ENCODE measurements at regions not wholly inside any gene's neighbourhood (a gene's known extent, or its start where the extent isn't known, plus 50 kb on each side); places are given as distances from the start of the nearest gene placed in this dataset.
"Not testable (repeated sequence)": the region's sequence is repeated elsewhere in the genome, so short reads cannot be mapped to it uniquely, and the experiment has no call there.

DNA sequence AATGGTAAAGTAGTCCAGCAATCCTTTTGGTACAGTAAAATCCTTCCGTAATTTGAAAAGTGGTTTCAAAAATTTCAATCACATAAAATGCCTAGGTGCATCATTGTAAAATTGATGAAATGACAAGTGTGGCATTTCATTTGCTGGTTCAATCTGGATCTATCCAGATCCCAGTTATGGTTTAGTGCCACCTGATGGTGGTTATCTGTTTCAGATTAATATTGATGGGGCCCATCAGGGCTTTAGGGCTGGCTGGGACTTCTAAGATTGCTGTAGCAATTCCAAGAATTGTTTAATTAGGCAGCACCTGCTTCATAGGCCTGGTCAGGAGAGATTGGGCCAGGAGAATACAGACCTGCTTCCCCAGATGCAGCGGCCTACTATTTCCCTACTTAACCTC, 55.5 kb upstream of the PIK3C3 start:
- Histone ChIP-seq H3K4me1 (ENCODE audit: insufficient read depth) (no peaks in the 10 kb centered on the region), H3K4me3 (ENCODE audit: low read depth, low read length) (no peak overlapping the region), H3K27ac (ENCODE audit: low read depth) (no peak overlapping the region), H3K36me3 (ENCODE audit: insufficient read depth) (no peaks in the 10 kb centered on the region)
- no peak for DNase-seq (ENCODE audit: extremely low spot score)
- WGBS = 89% methylated on average over 2 of the region's 2 CpGs

DNA sequence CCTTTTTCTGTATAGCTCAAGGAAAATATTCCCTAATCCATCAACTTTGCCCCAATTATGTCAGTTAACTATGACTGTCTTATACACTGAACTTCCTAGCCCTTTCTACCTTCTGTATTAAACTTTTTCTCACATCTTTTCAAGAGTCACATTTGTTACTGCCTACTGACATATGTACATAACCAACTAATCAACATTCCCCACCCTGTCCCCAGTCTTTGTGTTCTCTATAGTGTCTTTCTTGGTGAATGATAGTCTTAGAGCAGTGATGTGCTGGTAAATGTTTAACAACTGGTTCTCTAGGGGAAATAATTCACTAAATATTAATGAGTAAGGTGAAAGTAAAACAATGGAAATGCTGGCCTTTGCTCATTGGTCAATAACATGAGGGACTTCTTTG, 61.6 kb upstream of the PIK3C3 start:
- H3K36me3 ChIP-seq (ENCODE audit: insufficient read depth) = no peaks in the 10 kb centered on the region
- H3K4me1 ChIP-seq (ENCODE audit: insufficient read depth) = no peaks in the 10 kb centered on the region
- no peak overlapping the region for H3K27ac ChIP-seq (ENCODE audit: low read depth)
- no peak for DNase-seq (ENCODE audit: extremely low spot score)
- H3K4me3 ChIP-seq (ENCODE audit: low read depth, low read length) = no peak overlapping the region

DNA sequence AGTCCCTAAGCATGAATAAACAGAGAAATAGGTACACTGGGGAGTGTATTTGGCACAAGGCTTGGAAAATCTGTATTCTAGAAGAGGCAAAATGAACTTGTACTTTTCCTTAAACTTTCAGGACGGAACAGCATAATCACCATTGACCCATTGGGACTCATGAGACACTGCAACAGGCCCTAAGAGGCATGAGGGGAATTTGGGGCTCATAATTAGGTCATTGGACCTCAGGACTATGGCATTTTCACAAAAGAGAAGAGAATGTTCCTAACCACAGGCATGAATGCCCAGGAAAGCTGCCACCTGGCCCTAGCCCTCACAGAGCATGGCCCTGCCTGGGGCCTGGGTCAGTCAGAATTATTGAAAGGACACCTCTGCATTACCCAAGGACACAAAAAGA, 67.9 kb upstream of the PIK3C3 start:
- Histone ChIP-seq H3K36me3 (ENCODE audit: insufficient read depth) (no peaks in the 10 kb centered on the region), H3K27ac (ENCODE audit: low read depth) (no peak overlapping the region), H3K4me3 (ENCODE audit: low read depth, low read length) (no peak overlapping the region), H3K4me1 (ENCODE audit: insufficient read depth) (no peaks in the 10 kb centered on the region)
- WGBS = 34% methylated on average over 1 of the region's 1 CpG
- DNase-seq (ENCODE audit: extremely low spot score) = no peak

GRCh38 chr18:41886126-41886807, 68.8 kb upstream of the PIK3C3 start:
- Histone ChIP-seq H3K36me3 (ENCODE audit: insufficient read depth) (no peaks in the 10 kb centered on the region), H3K27ac (ENCODE audit: low read depth) (no peak overlapping the region), H3K4me1 (ENCODE audit: insufficient read depth) (no peaks in the 10 kb centered on the region), H3K4me3 (ENCODE audit: low read depth, low read length) (no peak overlapping the region)
- no peak for DNase-seq (ENCODE audit: extremely low spot score)
- 47% methylated on average over 12 of the region's 12 CpGs for WGBS

DNA sequence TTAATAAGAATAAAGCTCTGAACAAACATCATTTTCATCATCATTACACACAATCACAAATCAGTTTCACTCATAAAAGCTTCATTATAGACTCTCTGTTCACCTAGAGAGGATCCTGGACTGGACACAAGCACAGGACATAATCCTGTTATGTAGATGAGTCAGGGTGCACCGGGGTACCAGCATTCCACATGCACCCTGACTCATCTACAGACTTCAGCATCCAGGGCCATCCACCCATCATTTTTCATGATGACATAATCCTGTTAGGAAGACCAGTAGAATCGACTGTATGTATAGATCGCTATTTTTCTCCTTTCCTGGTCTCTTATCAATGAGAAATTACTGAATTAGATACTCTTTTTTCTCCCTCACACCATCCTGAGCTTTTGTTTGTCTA, 73.7 kb upstream of the PIK3C3 start:
- no peaks in the 10 kb centered on the region for H3K4me1 ChIP-seq (ENCODE audit: insufficient read depth)
- WGBS = 83% methylated on average over 3 of the region's 3 CpGs
- H3K27ac ChIP-seq (ENCODE audit: low read depth) = no peak overlapping the region
- no peaks in the 10 kb centered on the region for H3K36me3 ChIP-seq (ENCODE audit: insufficient read depth)
- no peak for DNase-seq (ENCODE audit: extremely low spot score)
- no peak overlapping the region for H3K4me3 ChIP-seq (ENCODE audit: low read depth, low read length)

DNA sequence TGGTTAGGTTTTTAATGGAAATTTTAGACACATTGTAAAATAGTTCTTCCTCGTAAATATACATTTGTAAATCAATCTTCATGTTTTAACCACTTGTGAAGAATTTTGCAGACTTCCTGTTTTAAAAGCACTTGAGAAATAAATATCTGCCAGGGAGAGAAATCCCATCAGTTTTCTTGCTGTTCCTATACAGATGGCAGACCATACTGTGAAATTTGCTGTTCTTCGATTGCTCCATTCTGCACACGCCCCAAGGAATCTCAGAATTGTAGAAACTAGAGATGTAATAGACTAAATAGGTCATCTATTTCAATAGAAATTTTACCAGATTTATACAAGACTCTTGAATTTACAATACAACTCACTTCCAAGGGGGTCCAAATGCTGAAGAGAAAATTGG, 75.8 kb upstream of the PIK3C3 start:
- no peaks in the 10 kb centered on the region for H3K36me3 ChIP-seq (ENCODE audit: insufficient read depth)
- H3K4me1 ChIP-seq (ENCODE audit: insufficient read depth) = no peaks in the 10 kb centered on the region
- 43% methylated on average over 3 of the region's 3 CpGs for WGBS
- no peak overlapping the region for H3K27ac ChIP-seq (ENCODE audit: low read depth)
- no peak for DNase-seq (ENCODE audit: extremely low spot score)
- H3K4me3 ChIP-seq (ENCODE audit: low read depth, low read length) = no peak overlapping the region

GRCh38 chr18:41875094-41875780, 79.8 kb upstream of the PIK3C3 start:
- Histone ChIP-seq H3K36me3 (ENCODE audit: insufficient read depth) (no peaks in the 10 kb centered on the region), H3K27ac (ENCODE audit: low read depth) (no peak overlapping the region), H3K4me1 (ENCODE audit: insufficient read depth) (no peaks in the 10 kb centered on the region), H3K4me3 (ENCODE audit: low read depth, low read length) (no peak overlapping the region)
- no peak for DNase-seq (ENCODE audit: extremely low spot score)
- WGBS = 73% methylated on average over 3 of the region's 3 CpGs

DNA sequence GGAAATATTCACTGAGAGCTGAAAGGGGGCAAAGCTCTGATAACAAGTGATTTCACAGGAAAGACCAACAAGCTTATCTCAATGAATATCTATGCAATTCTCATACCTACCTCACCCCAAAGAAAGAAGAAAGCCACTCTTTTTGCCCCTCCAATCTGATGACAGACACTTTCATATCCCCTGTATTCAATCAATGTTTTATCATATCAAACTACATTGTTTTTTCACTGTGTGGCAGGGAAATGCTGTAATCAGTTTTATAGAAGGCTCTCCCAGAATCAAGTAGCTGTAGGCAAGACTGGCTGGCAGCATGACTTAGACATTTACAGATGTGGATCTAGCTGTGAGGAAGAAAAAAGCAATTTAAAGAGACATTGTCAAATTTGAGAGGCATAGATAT, 81.3 kb upstream of the PIK3C3 start:
- Histone ChIP-seq H3K27ac (ENCODE audit: low read depth) (no peak overlapping the region), H3K4me1 (ENCODE audit: insufficient read depth) (no peaks in the 10 kb centered on the region), H3K4me3 (ENCODE audit: low read depth, low read length) (no peak overlapping the region), H3K36me3 (ENCODE audit: insufficient read depth) (no peaks in the 10 kb centered on the region)
- DNase-seq (ENCODE audit: extremely low spot score) = no peak

DNA sequence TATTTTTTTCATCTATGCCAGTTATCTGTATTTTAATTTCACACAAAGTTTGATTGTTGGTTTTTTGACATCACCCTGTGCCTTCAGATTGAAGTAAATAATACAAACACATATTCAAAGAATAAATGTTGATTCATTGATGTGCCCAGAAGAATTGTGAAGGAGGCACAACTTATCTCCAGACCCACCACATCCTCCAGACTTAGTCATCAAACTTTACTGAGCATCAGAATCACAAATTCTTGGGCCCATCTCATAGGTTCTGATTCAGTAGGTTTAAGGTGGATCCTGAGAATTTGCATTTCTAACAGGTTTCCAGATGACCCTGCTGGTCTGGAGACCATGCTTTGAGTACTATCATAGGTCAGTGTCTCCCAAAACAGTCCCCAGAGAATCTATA, 82.8 kb upstream of the PIK3C3 start:
- no peak overlapping the region for H3K27ac ChIP-seq (ENCODE audit: low read depth)
- DNase-seq (ENCODE audit: extremely low spot score) = no peak
- H3K4me3 ChIP-seq (ENCODE audit: low read depth, low read length) = no peak overlapping the region
- no peaks in the 10 kb centered on the region for H3K4me1 ChIP-seq (ENCODE audit: insufficient read depth)
- H3K36me3 ChIP-seq (ENCODE audit: insufficient read depth) = no peaks in the 10 kb centered on the region

DNA sequence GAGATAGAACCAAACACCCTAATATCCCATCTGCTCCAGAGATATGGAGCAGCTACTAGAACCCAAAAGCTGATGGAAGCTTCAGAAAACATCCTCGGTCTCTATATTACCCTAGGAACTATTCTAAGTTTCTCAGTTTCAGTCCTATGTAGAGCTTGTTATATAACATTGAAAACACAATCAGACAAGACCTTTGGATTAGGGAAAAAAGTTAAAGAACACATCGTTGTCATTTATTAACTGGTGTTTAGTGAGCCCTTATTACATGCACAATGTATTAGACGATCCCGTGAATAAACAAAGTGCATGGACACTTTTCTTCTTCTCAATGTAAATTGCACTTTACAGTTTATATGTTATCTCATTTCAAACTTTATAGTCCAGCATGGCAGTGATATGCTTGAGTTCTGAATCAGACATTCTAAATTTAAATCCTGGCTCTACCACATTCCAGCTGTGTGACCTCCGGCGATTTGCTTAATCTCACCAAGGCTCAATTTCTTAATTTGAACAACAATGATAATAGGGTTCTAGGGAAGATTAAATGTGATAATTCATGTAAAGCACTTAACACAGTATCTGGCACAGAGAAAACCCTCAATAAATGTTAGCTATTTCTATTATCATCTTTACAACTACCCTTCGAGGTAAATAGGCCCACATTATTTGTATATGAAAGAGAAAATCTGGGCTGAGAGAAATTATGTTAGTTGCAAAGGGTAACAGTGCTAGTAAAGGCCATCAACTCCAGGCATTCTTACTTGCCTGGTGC, 83.6 kb upstream of the PIK3C3 start:
- Histone ChIP-seq H3K4me3 (ENCODE audit: low read depth, low read length) (no peak overlapping the region), H3K27ac (ENCODE audit: low read depth) (no peak overlapping the region), H3K4me1 (ENCODE audit: insufficient read depth) (no peaks in the 10 kb centered on the region), H3K36me3 (ENCODE audit: insufficient read depth) (no peaks in the 10 kb centered on the region)
- 47% methylated on average over 7 of the region's 7 CpGs for WGBS
- no peak for DNase-seq (ENCODE audit: extremely low spot score)

DNA sequence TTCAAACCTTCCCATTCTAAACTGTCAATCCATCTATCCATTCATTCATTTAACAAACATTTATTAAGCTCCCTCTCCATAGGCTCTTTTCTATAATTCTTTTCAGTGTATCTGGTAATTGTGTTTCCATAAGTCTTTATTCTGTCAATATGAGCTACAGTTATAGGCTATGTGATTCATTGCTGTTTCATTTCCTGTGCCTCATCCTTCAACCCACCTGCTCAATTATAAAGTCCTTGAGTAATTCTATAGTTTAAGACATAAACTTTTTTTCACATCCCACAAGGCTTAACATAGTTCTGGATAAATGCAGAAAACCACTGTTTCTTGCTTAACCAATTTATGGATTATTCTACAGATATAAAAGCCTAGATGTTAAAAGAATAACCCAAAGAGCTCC, 84.2 kb upstream of the PIK3C3 start:
- Histone ChIP-seq H3K4me1 (ENCODE audit: insufficient read depth) (no peaks in the 10 kb centered on the region), H3K4me3 (ENCODE audit: low read depth, low read length) (no peak overlapping the region), H3K27ac (ENCODE audit: low read depth) (no peak overlapping the region), H3K36me3 (ENCODE audit: insufficient read depth) (no peaks in the 10 kb centered on the region)
- DNase-seq (ENCODE audit: extremely low spot score) = no peak

- Histone ChIP-seq H3K4me1 (ENCODE audit: insufficient read depth) (no peaks in the 10 kb centered on the region), H3K36me3 (ENCODE audit: insufficient read depth) (no peaks in the 10 kb centered on the region), H3K4me3 (ENCODE audit: low read depth, low read length) (no peak overlapping the region), H3K27ac (ENCODE audit: low read depth) (no peak overlapping the region)
- DNase-seq (ENCODE audit: extremely low spot score) = no peak
- WGBS = 84% methylated on average over 2 of the region's 2 CpGs
These were observed 84.8 kb upstream of the PIK3C3 start for GRCh38 chr18:41870191-41870590.

DNA sequence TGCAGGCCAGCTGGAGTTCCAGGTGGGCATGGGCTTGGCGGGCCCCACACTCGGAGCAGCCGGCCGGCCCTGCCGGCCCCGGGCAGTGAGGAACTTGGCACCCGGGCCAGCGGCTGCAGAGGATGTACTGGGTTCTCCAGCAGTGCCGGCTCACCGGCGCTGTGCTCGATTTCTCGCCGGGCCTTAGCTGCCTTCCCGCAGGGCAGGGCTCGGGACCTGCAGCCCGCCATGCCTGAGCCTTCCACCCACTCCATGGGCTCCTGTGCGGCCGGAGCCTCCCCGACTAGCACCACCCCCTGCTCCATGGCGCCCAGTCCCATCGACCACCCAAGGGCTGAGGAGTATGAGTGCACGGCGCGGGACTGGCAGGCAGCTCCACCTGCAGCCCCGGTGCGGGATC, 89.2 kb upstream of the PIK3C3 start:
- not testable (repeated sequence) for H3K27ac ChIP-seq (ENCODE audit: low read depth); H3K36me3 ChIP-seq (ENCODE audit: insufficient read depth); H3K4me1 ChIP-seq (ENCODE audit: insufficient read depth); H3K4me3 ChIP-seq (ENCODE audit: low read depth, low read length); DNase-seq (ENCODE audit: extremely low spot score)
- 94% methylated on average over 27 of the region's 27 CpGs for WGBS

DNA sequence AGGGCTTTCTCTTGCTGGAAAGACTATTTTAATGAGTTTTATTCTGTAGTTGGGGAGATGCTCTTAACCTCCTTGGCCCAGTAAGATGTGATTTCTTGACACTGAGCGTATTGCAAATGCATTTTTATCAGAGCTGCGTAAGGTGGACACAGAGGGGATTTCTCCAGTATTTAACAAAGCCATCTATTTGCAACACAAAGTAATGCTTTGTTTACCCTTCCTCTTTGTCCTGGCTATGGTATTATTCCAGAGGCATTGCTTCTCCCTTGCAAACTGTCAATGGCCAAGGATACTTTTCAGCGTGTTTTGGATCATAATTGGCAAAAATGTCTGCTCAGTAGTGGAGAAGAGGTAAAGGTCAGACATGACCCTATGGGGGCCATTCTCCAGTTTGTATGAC, 90.8 kb upstream of the PIK3C3 start:
- Histone ChIP-seq H3K4me3 (ENCODE audit: low read depth, low read length) (no peak overlapping the region), H3K36me3 (ENCODE audit: insufficient read depth) (no peaks in the 10 kb centered on the region), H3K4me1 (ENCODE audit: insufficient read depth) (no peaks in the 10 kb centered on the region), H3K27ac (ENCODE audit: low read depth) (no peak overlapping the region)
- no peak for DNase-seq (ENCODE audit: extremely low spot score)
- 74% methylated on average over 3 of the region's 3 CpGs for WGBS
